NCI-H2081 (cell line): ENCODE measurements at regions not wholly inside any gene's neighbourhood (a gene's known extent, or its start where the extent isn't known, plus 50 kb on each side); places are given as distances from the start of the nearest gene placed in this dataset.

Experiments
- DNase-seq, 2 experiments: peaks; one replicate each; lab custom pipeline; 2025; lab: John Stamatoyannopoulos, UW

DNA sequence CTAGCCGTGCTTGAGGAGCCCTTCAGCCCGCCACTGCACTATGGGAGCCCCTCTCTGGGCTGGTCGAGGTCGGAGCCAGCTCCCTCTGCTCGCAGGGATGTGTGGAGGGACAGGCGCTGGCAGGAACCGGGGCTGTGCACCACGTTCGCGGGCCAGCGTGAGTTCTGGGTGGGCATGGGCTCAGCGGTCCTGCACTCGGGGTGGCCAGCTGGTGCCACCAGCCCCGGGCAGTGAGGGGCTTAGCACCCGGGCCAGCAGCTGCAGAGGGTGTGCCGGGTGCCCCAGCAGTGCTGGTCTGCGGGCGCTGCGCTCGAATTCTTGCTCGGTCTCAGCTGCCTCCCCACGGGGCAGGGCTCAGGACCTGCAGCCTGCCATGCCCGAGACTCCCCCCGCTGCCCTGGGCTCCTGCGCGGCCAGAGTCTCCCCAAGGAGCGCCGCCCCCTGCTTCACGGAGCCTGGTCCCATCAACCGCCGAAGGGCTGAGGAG lies 90.8 kb upstream of the NRG3 start:
- no peak for DNase-seq

DNA sequence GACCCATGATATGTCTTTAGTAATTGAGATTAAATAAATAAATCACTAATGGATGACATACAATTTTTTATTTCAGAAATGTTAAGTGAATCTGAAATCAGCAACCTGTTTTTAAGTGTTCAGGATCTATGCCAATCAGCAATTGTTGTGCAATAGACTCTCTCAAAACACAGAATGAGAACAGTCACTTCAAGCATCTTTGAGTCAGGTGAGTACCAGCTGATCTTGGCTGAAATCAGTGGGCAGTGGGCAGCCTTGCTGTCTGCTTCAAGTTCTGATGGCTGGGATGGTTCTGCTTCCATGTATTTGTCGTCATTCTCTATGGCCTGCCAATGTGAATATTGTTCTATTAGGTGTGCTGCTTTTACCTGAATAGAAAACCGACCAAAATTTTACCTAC lies 82.3 kb upstream of the NRG3 start:
- DNase-seq, result no peak

DNA sequence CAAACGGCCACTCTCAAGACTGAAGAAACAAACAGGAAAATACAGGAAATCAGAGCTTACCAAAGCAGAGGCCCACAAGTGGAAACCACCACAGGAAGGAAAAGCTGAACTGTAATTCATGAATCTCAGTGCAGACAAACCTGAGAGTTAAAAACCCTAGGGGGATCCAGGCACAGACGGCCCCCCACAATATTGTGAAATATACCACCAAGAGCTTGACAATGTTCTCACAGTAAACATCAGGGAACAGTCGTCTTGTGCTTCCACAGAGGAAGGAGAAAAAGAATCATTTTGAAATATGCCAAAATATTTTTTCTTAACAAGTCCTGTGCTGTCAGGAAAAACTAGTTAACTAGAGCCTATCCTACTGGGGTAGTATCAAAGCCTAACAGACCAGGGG lies 68.2 kb upstream of the NRG3 start:
- DNase-seq, result no peak

DNA sequence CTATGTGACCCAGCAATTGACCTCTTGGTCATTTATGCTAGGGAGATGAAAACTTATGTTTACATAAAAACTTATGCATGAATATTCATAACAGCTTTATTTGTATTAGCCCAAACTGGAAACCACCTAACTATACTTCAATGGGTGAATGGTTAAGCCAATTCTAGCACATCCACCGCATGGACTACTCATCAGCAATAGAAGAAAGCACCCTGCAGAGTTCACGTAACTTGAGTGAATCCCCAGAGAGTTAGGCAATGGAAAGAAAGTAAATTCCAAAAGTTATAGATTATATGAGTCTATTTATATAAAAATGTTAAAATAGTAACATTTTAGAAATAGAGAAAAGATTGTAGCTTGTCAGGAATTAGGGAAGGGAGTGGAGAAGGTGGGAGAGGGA lies 60.2 kb upstream of the NRG3 start:
- no peak for DNase-seq

DNA sequence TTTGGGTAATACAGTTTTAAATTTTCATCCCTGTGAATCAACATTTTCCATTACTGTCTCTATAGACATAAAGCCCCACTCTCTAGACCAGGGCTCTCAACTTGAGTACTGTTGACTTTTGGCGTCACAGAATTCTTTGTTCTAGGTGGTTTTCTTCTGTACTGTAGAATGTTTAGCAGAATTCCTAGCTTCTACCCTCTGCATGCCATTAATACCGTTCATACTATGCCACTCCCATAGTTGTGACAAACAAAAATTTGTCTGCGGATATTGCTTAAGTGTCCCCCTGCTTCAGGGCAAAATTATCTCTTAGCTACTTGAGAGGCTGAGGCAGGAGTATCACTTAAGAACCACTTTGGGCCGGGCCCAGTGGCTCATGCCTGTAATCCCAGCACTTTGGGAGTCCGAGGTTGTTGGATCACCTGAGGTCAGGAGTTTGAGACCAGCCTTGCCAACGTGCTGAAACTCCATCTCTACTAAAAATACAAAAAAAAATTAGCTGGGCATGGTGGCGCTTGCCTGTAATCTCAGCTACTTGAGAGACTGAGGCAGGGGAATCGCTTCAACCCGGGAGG lies 57.3 kb upstream of the NRG3 start:
- DNase-seq, result no peak

DNA sequence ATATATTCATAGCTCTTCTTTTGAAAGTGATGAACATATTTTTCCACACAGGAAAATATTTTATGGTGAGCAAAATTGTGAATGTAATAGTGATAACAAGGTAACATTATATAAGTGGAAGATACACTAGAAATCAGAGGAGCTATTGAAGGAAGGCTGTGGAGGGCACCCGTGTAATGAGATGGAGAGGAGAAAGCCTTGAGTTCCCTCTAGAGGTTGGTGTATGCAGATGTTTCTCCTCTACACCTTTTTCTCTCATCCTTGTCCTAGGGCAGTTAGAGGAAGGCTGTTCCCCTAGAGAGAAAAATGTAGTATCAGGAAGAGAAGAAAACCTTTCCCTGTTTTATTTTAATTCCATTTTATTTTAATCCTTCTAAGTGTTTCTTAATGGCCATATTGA lies 54.6 kb upstream of the NRG3 start:
- no peak for DNase-seq
